ENCODE measurements at regions not wholly inside any gene's neighbourhood (a gene's known extent, or its start where the extent isn't known, plus 50 kb on each side); places are given as distances from the start of the nearest gene placed in this dataset.
"Not testable (repeated sequence)": the region's sequence is repeated elsewhere in the genome, so short reads cannot be mapped to it uniquely, and the experiment has no call there.

DNA sequence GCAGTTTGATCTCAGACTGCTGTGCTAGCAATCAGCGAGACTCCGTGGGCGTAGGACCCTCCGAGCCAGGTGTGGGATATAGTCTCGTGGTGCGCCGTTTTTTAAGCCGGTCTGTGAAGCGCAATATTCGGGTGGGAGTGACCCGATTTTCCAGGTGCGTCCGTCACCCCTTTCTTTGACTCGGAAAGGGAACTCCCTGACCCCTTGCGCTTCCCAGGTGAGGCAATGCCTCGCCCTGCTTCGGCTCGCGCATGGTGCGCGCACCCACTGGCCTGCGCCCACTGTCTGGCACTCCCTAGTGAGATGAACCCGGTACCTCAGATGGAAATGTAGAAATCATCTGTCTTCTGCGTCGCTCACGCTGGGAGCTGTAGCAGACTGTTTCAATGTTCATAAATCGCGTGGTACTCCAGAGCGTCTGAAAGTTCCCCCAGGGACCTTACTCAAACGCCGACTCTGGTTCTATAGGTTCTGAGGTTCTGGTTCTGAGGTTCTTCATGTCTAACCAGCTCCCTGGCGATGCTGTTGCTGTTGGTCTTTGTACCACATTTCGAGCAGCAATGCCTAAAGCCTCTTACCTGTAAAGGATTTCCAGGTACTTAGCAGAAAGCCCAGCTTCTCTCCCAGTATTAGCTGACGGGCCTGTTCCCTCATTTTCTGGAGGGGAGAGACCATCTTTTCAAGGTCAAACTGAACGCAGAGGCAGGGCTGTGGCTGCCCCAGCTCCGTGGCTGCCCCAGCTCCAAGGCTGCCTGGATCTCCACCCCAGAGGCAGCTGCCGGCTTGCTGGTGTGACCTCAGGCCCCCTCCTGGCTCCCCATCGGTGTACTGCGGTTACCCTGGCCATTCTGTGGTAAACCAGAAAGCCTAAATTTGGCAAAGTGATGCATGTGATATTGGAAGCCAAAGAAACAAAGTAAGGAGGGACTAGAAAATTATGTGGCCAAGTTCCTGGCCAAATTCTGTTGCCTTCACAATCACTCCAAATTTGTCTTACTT lies 207.9 kb downstream of the RAB11FIP2 start:
- TF ChIP-seq POLR2AphosphoS5 (IDR thresholded peaks at IDR 0.05; ENCODE audit: borderline replicate concordance, low read depth, low read length); EZH2 (IDR thresholded peaks at IDR 0.05): not testable (repeated sequence)
